ENCODE measurements at regions not wholly inside any gene's neighbourhood (a gene's known extent, or its start where the extent isn't known, plus 50 kb on each side); places are given as distances from the start of the nearest gene placed in this dataset.

DNA sequence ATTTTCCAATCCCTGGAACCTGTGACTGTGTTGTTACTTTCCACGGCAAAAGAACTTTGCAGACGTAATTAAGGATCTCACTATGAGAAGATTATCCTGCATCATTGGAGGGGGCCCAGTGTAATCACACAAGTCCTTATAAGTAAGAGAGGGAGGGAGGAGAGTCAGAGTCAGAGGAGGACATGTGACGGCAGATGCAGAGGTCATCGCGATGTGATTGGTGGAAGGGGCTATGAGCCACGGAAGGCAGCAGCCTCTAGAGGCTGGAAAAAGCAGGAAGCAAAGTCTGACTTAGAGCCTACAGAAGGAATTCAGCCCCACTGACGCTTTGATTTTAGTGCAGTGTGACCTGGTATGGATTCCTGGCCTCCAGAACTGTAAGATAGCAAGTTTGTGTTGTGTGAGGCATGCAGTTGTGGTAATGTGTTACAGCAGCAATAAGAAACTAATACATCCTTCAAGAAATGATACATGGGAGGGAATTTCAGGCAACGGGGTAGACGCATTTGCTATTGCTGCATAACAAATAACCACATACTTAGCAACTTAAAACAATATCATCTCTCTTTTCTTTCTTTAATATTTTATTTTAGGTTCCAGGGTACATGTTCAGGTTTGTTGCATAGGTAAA lies 112.7 kb upstream of the SERPINE2 start:
- no peaks in the 10 kb centered on the region for H3K9me3 ChIP-seq (ENCODE audit: insufficient read depth in 2 of 2, low read depth in 1 of 2, low read length in 1 of 2)
- TF ChIP-seq, protein P1, sequence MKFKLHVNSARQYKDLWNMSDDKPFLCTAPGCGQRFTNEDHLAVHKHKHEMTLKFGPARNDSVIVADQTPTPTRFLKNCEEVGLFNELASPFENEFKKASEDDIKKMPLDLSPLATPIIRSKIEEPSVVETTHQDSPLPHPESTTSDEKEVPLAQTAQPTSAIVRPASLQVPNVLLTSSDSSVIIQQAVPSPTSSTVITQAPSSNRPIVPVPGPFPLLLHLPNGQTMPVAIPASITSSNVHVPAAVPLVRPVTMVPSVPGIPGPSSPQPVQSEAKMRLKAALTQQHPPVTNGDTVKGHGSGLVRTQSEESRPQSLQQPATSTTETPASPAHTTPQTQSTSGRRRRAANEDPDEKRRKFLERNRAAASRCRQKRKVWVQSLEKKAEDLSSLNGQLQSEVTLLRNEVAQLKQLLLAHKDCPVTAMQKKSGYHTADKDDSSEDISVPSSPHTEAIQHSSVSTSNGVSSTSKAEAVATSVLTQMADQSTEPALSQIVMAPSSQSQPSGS (IDR thresholded peaks at IDR 0.05; ENCODE audit: low read length): no peak
- no peak for TF ChIP-seq CHD2 (IDR thresholded peaks at IDR 0.05; ENCODE audit: low read length)
- TF ChIP-seq, protein P2, sequence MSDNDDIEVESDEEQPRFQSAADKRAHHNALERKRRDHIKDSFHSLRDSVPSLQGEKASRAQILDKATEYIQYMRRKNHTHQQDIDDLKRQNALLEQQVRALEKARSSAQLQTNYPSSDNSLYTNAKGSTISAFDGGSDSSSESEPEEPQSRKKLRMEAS (IDR thresholded peaks at IDR 0.05): no peak
- no peak for TF ChIP-seq HDAC2 (IDR thresholded peaks at IDR 0.05; ENCODE audit: borderline replicate concordance in 1 of 2, low read depth in 2 of 2, low read length in 2 of 2)
- no peak for TF ChIP-seq ZNF274 (IDR thresholded peaks at IDR 0.05; ENCODE audit: borderline replicate concordance, extremely low read depth, low read length)
- no peak for TF ChIP-seq KDM5A (IDR thresholded peaks at IDR 0.05; ENCODE audit: low read length)
- TF ChIP-seq, protein P3, sequence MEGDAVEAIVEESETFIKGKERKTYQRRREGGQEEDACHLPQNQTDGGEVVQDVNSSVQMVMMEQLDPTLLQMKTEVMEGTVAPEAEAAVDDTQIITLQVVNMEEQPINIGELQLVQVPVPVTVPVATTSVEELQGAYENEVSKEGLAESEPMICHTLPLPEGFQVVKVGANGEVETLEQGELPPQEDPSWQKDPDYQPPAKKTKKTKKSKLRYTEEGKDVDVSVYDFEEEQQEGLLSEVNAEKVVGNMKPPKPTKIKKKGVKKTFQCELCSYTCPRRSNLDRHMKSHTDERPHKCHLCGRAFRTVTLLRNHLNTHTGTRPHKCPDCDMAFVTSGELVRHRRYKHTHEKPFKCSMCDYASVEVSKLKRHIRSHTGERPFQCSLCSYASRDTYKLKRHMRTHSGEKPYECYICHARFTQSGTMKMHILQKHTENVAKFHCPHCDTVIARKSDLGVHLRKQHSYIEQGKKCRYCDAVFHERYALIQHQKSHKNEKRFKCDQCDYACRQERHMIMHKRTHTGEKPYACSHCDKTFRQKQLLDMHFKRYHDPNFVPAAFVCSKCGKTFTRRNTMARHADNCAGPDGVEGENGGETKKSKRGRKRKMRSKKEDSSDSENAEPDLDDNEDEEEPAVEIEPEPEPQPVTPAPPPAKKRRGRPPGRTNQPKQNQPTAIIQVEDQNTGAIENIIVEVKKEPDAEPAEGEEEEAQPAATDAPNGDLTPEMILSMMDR (IDR thresholded peaks at IDR 0.05; ENCODE audit: control extremely low read depth in 1 of 3, insufficient read depth in 1 of 3, low read depth in 1 of 3, low read length in 3 of 3): no peak
- no peak for TF ChIP-seq SIN3A (conservative IDR thresholded peaks at IDR 0.05 in 1 of 2, IDR thresholded peaks at IDR 0.05 in 1 of 2; ENCODE audit: low read depth in 1 of 2, low read length in 2 of 2)
- TF ChIP-seq CREB1 (IDR thresholded peaks at IDR 0.05): no peak

More for the DNA sequence above, 112.7 kb upstream of the SERPINE2 start:
- Histone ChIP-seq H3K27me3 (replicated peaks in 1 of 4; ENCODE audit: control insufficient read depth in 3 of 4, extremely low read depth in 1 of 4, insufficient read depth in 3 of 4, low read length in 3 of 4) (no peaks in the 10 kb centered on the region), H3K36me3 (ENCODE audit: control insufficient read depth in 2 of 4, insufficient read depth in 4 of 4, low read length in 3 of 4) (no peaks in the 10 kb centered on the region), H3K79me2 (ENCODE audit: control insufficient read depth in 1 of 2, insufficient read depth in 2 of 2, low read length in 2 of 2) (no peaks in the 10 kb centered on the region), H2BK15ac (ENCODE audit: low read length) (no peak overlapping the region), H3K79me1 (ENCODE audit: low read depth, low read length) (no peaks in the 10 kb centered on the region), H3K23me2 (ENCODE audit: low read depth, low read length) (no peaks in the 10 kb centered on the region), H4K8ac (ENCODE audit: extremely low read depth, insufficient read depth, low read length) (no peak overlapping the region), H2BK120ac (replicated peaks; ENCODE audit: low read depth, low read length) (no peak overlapping the region), H3K4me1 (replicated peaks in 1 of 4; ENCODE audit: control insufficient read depth in 3 of 4, insufficient read depth in 4 of 4, low read length in 3 of 4) (no peaks in the 10 kb centered on the region), H3K18ac (ENCODE audit: extremely low read depth, low read length) (no peak overlapping the region), H3K4me3 (ENCODE audit: extremely low read depth in 1 of 4, insufficient read depth in 2 of 4, low read depth in 3 of 4, low read length in 4 of 4) (no peak overlapping the region), H2BK20ac (ENCODE audit: low read length) (no peak overlapping the region), H2AK5ac (ENCODE audit: low read depth, low read length) (no peak overlapping the region), H2BK5ac (ENCODE audit: low read depth, low read length) (no peak overlapping the region), H3K27ac (ENCODE audit: low read depth, low read length) (no peak overlapping the region), H4K20me1 (replicated peaks in 1 of 2; ENCODE audit: control insufficient read depth in 1 of 2, insufficient read depth in 2 of 2, low read length in 2 of 2) (no peaks in the 10 kb centered on the region), H3K14ac (ENCODE audit: insufficient read length) (no peak overlapping the region), H2AFZ (ENCODE audit: low read length) (no peak overlapping the region), H2BK12ac (ENCODE audit: low read depth, low read length) (no peak overlapping the region), H4K91ac (replicated peaks; ENCODE audit: insufficient read length, low read length) (no peak overlapping the region), H4K5ac (ENCODE audit: insufficient read length, low read depth, low read length) (no peak overlapping the region), H3K9ac (replicated peaks in 1 of 4; ENCODE audit: extremely low read depth in 1 of 4, low read depth in 3 of 4, low read length in 3 of 4) (no peak overlapping the region), H3K4ac (replicated peaks; ENCODE audit: insufficient read length, low read depth, low read length) (no peak overlapping the region), H3K23ac (ENCODE audit: insufficient read length) (no peak overlapping the region), H3K4me2 (ENCODE audit: insufficient read depth in 1 of 2, low read depth in 2 of 2, low read length in 2 of 2) (no peak overlapping the region), H3K56ac (replicated peaks; ENCODE audit: insufficient read length, low read depth, low read length) (no peak overlapping the region)
- FAIRE-seq (no peak), DNase-seq (ENCODE audit: low read depth in 1 of 2, low spot score in 2 of 2) (no peak)
- WGBS, 2 experiments (ENCODE audit: extremely low coverage in 1 of 2, insufficient coverage in 1 of 2, insufficient read length in 1 of 2, insufficient replicate concordance in 2 of 2, low coverage in 1 of 2, low lambda C conversion rate in 2 of 2, missing lambda C conversion rate in 1 of 2): 91% methylated on average over 9 of the region's 9 CpGs; no CpG with 5 or more reads in 1 of the 2 experiments
- ChIA-PET POLR2A (ENCODE audit: partially characterized antibody) (no interaction called here), CTCF (ENCODE audit: partially characterized antibody) (interaction anchor here (0.6 kb wide), 1 partner anchor 91 kb away, joined by 3 read pairs; no protein-coding TSS in a partner anchor)
